GM21381 (cell line): ENCODE measurements at regions not wholly inside any gene's neighbourhood (a gene's known extent, or its start where the extent isn't known, plus 50 kb on each side); places are given as distances from the start of the nearest gene placed in this dataset.
"Not testable (repeated sequence)": the region's sequence is repeated elsewhere in the genome, so short reads cannot be mapped to it uniquely, and the experiment has no call there.

Experiments
- ATAC-seq: cut with Tn5 transposase; IDR thresholded peaks from one replicate; pipeline ENCODE4 v1.9.1; 2021; ENCODE audit warnings: mild to moderate bottlenecking, moderate library complexity; ENCODE audit not compliant: unreplicated experiment

DNA sequence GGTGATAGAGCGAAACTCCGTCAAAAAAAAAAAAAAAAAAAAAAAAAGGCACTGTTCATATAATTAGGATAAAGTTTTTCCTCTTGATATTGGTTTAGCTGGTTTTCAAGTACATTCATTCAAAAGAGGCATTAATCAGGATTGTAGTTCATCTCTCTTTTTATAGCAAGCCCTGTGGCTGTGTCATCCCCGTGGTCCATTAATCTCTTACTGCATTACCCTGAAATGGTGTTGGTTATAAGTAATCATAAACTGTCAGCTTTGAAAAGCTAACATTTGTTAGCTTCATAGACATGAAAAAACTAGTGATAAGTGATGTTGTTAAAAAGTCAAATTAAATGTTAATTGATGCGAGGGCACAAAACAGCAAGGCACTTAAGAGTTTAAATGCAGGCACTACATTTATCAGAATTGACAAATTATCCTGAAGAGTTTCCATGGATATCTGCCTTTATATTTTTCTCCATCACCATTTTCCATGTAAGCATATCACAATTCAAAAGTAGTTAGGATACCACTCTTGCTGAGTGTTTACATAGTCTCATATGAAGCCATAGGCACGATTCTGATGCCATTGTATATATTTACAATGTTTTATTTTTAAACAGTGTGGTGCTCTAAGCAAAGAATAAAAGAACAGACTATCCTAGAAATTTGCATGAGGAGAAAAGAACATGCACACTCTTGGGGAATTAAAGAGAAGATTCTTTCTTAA lies 193.1 kb downstream of the OTOL1 start:
- no peak for ATAC-seq

GRCh38 chr3:161690299-161690620 lies 193.7 kb downstream of the OTOL1 start:
- ATAC-seq, result no peak

DNA sequence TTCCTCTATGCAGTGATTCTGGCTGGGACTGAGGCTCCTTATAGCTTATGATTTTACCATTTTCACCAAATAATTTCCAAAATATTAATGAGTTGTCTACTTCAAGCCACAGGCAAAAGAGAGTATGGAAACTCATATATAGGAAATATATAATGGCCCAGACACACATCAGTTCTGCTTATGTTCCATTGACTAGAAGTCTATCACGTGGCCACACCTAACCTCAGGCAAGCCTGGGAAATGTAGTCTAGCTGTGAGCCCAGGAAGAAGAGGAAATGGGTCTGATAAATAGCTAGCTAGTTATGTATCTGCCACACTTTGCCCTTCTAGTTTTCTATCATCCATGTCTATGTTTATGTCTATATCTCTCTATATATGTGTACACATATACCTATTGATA lies 195.1 kb downstream of the OTOL1 start:
- no peak for ATAC-seq

- peak; percentile 82 for ATAC-seq
These were observed 198.3 kb downstream of the OTOL1 start for GRCh38 chr3:161694682-161695564.

GRCh38 chr3:161695811-161696210 lies 199.2 kb downstream of the OTOL1 start:
- no peak for ATAC-seq

- ATAC-seq, result peak; percentile 72
These were observed 204.4 kb downstream of the OTOL1 start for GRCh38 chr3:161700998-161701397.

DNA sequence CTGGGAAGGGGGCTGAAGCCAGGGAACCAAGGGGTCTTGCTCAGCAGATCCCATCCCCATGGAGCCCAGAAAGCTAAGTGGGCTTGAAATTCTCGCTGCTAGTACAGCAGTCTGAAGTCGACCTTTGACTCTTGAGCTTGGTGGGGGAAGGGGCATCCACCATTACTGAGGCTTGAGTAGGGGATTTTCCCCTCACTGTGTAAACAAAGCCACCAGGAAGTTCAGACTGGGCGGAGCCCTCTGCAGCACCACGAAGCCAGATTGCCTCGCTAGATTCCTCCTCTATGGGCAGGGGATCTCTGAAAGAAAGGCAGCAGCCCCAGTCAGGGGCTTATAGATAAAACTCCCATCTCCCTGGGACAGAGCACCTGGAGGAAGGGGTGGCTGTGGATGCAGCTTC lies 210.6 kb downstream of the OTOL1 start:
- not testable (repeated sequence) for ATAC-seq

- ATAC-seq, result no peak
These were observed 217.1 kb downstream of the OTOL1 start for GRCh38 chr3:161713731-161714130.

GRCh38 chr3:161731968-161732367 lies 235.4 kb downstream of the OTOL1 start:
- no peak for ATAC-seq

GRCh38 chr3:161737171-161737570 lies 240.6 kb downstream of the OTOL1 start:
- ATAC-seq, result no peak

GRCh38 chr3:161740421-161740820 lies 243.8 kb downstream of the OTOL1 start:
- ATAC-seq, result no peak

GRCh38 chr3:161744366-161744765 lies 247.8 kb downstream of the OTOL1 start:
- ATAC-seq, result no peak

DNA sequence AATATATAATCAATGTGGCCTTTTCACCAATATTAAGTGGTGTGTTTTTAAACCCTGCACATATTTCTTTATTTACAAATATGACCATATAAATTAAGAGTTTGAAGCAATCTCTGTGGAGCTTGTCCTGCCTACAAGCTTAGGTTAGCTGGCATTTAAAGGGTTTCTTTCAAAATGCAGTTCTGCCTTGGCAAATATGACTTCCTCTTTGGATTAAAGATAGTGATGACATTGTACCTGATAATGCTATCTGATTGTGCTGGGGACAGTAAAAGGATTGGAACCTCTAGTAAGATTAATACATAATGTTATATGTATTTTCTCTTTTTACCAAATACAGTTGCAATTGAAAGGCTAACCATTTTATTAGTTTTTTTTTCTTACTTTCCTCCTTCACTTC lies 249.1 kb downstream of the OTOL1 start:
- ATAC-seq, result no peak

DNA sequence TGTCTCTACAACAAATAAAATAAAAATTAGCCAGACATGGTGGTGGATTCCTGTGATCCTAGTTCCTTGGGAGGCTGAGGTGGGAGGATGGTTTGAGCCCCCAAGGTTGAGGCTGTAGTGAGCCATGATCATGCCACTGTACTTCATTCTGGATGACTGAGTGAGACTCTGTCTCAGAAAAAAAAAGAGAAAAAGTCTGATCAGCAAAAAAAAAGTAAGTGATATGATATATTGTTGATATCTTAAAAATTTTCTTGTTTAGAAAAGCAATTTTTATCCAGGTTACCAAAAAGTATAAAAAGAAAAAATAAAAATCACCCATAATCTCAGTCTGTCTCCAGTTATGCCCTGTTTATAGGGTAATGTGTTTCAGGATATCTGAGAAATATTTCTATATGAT lies 251.4 kb downstream of the OTOL1 start:
- ATAC-seq, result no peak

- no peak for ATAC-seq
These were observed 257.9 kb downstream of the OTOL1 start for GRCh38 chr3:161754420-161755053.

GRCh38 chr3:161759444-161759843 lies 262.8 kb downstream of the OTOL1 start:
- ATAC-seq, result no peak

DNA sequence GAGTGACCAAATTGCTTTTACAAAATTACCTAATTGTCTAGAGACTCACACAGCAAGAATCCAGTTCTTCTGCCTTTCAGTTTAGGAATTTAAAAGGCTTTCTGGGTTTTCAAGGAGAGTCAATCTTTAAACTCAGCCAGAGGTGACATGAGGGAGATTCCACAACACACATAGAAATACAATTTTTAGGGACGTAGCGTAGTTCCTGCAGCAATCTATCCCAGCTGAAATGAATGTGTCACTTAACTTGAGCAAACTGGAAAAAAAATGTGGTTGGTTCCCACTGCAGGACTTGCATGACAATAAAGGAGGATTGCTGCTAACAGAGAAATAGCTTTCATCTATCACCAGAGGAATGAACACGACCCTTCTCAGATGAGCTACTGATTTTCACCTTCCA lies 269.7 kb downstream of the OTOL1 start:
- ATAC-seq, result no peak

DNA sequence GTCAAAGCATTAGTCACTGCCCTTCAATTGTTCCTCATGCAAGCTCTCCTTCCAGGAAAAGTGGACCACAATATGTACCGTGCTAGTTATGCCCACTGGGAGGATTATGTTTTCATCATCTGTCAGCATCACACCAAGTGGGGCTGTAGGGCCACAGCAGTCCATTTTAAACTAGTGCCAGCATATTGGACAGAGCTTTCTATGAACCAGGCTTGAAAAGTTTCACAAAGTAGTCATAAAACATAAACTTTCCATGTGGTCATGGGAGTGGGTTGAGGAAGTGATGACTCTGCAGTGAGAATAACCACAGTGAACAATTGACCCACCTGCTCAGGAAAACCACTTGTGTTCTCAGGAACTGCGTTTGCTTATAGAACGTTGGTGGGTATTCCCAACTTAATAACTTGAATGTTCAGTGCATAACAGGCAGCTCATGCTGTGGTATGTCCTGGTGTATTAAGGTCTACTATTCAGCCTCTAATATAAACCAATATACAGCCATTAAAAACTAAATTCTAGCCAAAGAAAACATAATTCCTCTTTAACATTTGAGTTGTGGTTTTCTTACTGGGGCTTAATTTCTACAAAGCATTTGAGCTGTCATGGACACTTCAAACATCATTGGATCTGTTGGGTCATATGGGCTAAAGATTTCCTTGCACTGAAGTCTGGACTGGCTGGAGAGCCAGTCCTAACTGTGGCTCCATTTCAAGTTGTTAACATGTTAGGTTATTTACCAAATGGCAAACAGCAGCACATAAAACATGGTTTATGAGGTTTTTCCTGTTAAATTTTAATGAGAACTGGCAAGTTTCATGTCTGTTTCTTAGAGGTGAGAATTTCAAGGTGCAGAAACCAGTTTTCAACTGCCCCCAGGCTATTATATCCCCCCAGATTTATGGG lies 274.1 kb downstream of the OTOL1 start:
- ATAC-seq, result peak; percentile 85

GRCh38 chr3:161781381-161781780 lies 284.8 kb downstream of the OTOL1 start:
- ATAC-seq, result no peak

DNA sequence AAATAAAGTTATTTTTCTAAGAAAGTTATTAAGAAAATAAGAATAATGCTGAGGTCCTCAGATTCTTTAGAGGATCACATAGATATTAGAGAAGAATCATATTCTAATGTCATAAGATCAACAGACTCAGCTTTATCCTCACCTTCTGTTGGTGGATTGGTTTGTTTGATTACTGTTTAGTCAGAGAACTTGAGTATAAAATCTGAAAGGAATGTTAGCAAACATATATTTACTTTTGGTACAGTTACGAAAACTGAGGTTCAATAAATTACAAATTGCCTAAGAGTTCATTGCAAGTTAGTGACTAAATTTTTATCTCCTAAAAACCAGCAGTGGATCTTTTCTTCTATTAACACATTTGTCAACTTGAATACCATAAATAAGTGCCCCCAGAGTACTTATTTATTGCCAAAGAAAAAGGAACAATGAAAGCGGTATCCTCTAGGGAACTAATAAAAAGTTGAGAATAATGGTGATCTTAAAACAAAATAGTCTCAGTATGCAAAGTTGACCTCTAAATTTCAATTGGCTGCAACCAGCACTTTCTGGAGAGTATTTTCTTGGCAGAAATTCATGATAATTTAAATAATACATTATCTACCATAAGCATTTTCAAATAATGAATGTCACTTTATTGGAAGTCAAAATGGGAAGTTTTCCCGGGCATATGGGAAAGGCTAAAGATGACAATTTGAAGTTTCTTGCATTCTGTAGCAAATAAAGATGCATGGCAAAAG lies 296.8 kb downstream of the OTOL1 start:
- no peak for ATAC-seq
